HEK293 (cell line): ENCODE measurements at regions not wholly inside any gene's neighbourhood (a gene's known extent, or its start where the extent isn't known, plus 50 kb on each side); places are given as distances from the start of the nearest gene placed in this dataset.

Experiments used
- CTCF ChIP-seq: fragments of 450-650 bp; formaldehyde crosslinking; IDR thresholded peaks from 2 replicates; pipeline ENCODE4 v1.5.1; 2016; ENCODE audit warnings: missing biosample characterization, missing genetic modification characterization
- ZNF169 ChIP-seq: fragments of 450-650 bp; formaldehyde crosslinking; IDR thresholded peaks from 2 replicates; pipeline ENCODE4 v1.5.1; 2016; ENCODE audit warnings: missing biosample characterization, missing genetic modification characterization

GRCh38 chr2:2503864-2504418 lies 172.9 kb upstream of the MYT1L start:
- no peak for TF ChIP-seq CTCF (tag by site-specific recombination)
- no peak for TF ChIP-seq ZNF169
